ENCODE measurements at regions not wholly inside any gene's neighbourhood (a gene's known extent, or its start where the extent isn't known, plus 50 kb on each side); places are given as distances from the start of the nearest gene placed in this dataset.

DNA sequence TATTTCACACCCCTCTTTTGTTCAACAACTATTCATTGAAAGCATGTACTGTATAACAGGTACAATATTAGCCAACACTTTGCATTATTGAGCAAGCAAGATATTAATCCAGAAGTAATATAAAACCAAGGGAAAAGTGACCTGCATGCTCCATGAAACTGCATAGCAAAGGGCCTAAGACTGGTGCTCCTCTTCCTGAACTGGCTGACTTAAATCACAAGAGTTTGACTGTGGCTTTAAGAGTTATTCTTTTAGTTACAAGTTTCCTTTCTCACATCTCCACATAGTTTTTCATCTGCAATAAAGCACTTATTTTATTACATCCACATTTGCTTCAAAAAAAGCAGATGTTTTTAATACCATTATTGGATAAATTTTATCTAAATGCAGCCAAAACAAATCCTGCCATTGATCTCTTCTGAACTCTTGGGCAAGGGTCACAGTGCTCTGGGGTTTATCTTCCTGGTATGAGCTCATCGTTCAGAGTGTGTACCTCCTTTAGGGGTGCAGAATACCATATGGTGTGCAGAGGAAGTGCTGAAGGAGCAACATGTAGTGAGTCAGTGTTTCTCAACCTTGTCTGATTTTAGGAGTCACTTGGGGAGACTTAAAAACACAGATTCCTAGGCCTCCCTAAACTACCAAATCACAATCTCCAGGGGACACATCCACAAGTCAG is 1225.9 kb upstream of the MAP3K7 start:
- TF ChIP-seq, protein P1, sequence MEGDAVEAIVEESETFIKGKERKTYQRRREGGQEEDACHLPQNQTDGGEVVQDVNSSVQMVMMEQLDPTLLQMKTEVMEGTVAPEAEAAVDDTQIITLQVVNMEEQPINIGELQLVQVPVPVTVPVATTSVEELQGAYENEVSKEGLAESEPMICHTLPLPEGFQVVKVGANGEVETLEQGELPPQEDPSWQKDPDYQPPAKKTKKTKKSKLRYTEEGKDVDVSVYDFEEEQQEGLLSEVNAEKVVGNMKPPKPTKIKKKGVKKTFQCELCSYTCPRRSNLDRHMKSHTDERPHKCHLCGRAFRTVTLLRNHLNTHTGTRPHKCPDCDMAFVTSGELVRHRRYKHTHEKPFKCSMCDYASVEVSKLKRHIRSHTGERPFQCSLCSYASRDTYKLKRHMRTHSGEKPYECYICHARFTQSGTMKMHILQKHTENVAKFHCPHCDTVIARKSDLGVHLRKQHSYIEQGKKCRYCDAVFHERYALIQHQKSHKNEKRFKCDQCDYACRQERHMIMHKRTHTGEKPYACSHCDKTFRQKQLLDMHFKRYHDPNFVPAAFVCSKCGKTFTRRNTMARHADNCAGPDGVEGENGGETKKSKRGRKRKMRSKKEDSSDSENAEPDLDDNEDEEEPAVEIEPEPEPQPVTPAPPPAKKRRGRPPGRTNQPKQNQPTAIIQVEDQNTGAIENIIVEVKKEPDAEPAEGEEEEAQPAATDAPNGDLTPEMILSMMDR (IDR thresholded peaks at IDR 0.05): no peak
- TF ChIP-seq POLR2A (IDR thresholded peaks at IDR 0.05): no peak
